LNCAP (cell line): ENCODE measurements at regions not wholly inside any gene's neighbourhood (a gene's known extent, or its start where the extent isn't known, plus 50 kb on each side); places are given as distances from the start of the nearest gene placed in this dataset.

ENCODE experiments used
- CTCF ChIP-seq: fragments of 450-650 bp; IDR thresholded peaks from 2 replicates; pipeline ENCODE4 v1.5.1; 2017; ENCODE audit warnings: mild to moderate bottlenecking

GRCh38 chr16:80055831-80056230 is 455.3 kb upstream of the MAF start:
- no peak for TF ChIP-seq CTCF

GRCh38 chr16:80054647-80055046 is 454.1 kb upstream of the MAF start:
- TF ChIP-seq CTCF: no peak

GRCh38 chr16:80051040-80051439 is 450.5 kb upstream of the MAF start:
- no peak for TF ChIP-seq CTCF

GRCh38 chr16:80048250-80048649 is 447.7 kb upstream of the MAF start:
- TF ChIP-seq CTCF: no peak

GRCh38 chr16:80047842-80048241 is 447.3 kb upstream of the MAF start:
- TF ChIP-seq CTCF: no peak

GRCh38 chr16:80046848-80047247 is 446.3 kb upstream of the MAF start:
- TF ChIP-seq CTCF: no peak

GRCh38 chr16:80046261-80046660 is 445.7 kb upstream of the MAF start:
- no peak for TF ChIP-seq CTCF

GRCh38 chr16:80045861-80046260 is 445.3 kb upstream of the MAF start:
- no peak for TF ChIP-seq CTCF
